ENCODE measurements at regions not wholly inside any gene's neighbourhood (a gene's known extent, or its start where the extent isn't known, plus 50 kb on each side); places are given as distances from the start of the nearest gene placed in this dataset.

- Histone ChIP-seq H2AFZ (no peak overlapping the region), H3K9ac (no peak overlapping the region), H3K9me2 (ENCODE audit: insufficient read depth) (no peaks in the 10 kb centered on the region), H4K20me1 (ENCODE audit: insufficient read depth) (no peaks in the 10 kb centered on the region), H3K4me2 (ENCODE audit: unreplicated experiment) (no peak overlapping the region), H3K9me3 (ENCODE audit: low read depth) (no peaks in the 10 kb centered on the region), H3K36me3 (ENCODE audit: low read depth) (no peaks in the 10 kb centered on the region), H3K4me3 (no peak overlapping the region), H3K79me2 (ENCODE audit: insufficient read depth) (no peaks in the 10 kb centered on the region), H3K27me3 (replicated peaks; ENCODE audit: insufficient read depth) (no peaks in the 10 kb centered on the region), H3K4me1 (ENCODE audit: insufficient read depth) (no peaks in the 10 kb centered on the region), H3K27ac (no peak overlapping the region), H3F3A (ENCODE audit: insufficient read depth) (no peaks in the 10 kb centered on the region)
- no peak for DNase-seq
- TF ChIP-seq EZH2 (IDR thresholded peaks at IDR 0.05; ENCODE audit: insufficient read depth, poor library complexity, severe bottlenecking) (no peak), EZH2phosphoT487 (IDR thresholded peaks at IDR 0.05; ENCODE audit: insufficient read depth, low read depth) (no peak)
- in situ Hi-C loops (cut with MboI): no loop called here
- 30 to 33% methylated on average over 3 of the region's 3 CpGs for WGBS, 2 experiments (ENCODE audit: low coverage in 1 of 2, low lambda C conversion rate in 2 of 2, missing lambda C conversion rate in 2 of 2)
These were observed 427.1 kb downstream of the CHSY3 start for GRCh38 chr5:130331332-130331731.

GRCh38 chr5:130324953-130325671, 420.8 kb downstream of the CHSY3 start:
- no peak for DNase-seq
- H3K27me3 ChIP-seq (replicated peaks; ENCODE audit: insufficient read depth): no peaks in the 10 kb centered on the region

GRCh38 chr5:130323804-130324454, 419.7 kb downstream of the CHSY3 start:
- DNase-seq: no peak
- H3K4me3 ChIP-seq: no peak overlapping the region
- no peaks in the 10 kb centered on the region for H3K36me3 ChIP-seq (ENCODE audit: low read depth)
- in situ Hi-C loops (cut with MboI): no loop called here
- H3K9me2 ChIP-seq (ENCODE audit: insufficient read depth): no peaks in the 10 kb centered on the region
- no peaks in the 10 kb centered on the region for H3K79me2 ChIP-seq (ENCODE audit: insufficient read depth)
- H3K9me3 ChIP-seq (ENCODE audit: low read depth): peaks cover 4% of the 10 kb centered on the region
- H3F3A ChIP-seq (ENCODE audit: insufficient read depth): no peaks in the 10 kb centered on the region
- no peaks in the 10 kb centered on the region for H4K20me1 ChIP-seq (ENCODE audit: insufficient read depth)
- 12 to 22% methylated on average over 3 of the region's 3 CpGs for WGBS, 2 experiments (ENCODE audit: low coverage in 1 of 2, low lambda C conversion rate in 2 of 2, missing lambda C conversion rate in 2 of 2)
- no peaks in the 10 kb centered on the region for H3K27me3 ChIP-seq (replicated peaks; ENCODE audit: insufficient read depth)
- no peak overlapping the region for H3K4me2 ChIP-seq (ENCODE audit: unreplicated experiment)
- no peak overlapping the region for H3K27ac ChIP-seq
- no peak overlapping the region for H2AFZ ChIP-seq
- H3K4me1 ChIP-seq (ENCODE audit: insufficient read depth): no peaks in the 10 kb centered on the region
- no peak overlapping the region for H3K9ac ChIP-seq
- TF ChIP-seq EZH2phosphoT487 (IDR thresholded peaks at IDR 0.05; ENCODE audit: insufficient read depth, low read depth): no peak

More at GRCh38 chr5:130324953-130325671, 420.8 kb downstream of the CHSY3 start:
- H3K4me2 ChIP-seq (ENCODE audit: unreplicated experiment): no peak overlapping the region
- no peaks in the 10 kb centered on the region for H3K4me1 ChIP-seq (ENCODE audit: insufficient read depth)
- no peak overlapping the region for H3K27ac ChIP-seq
- H3K9me3 ChIP-seq (ENCODE audit: low read depth): peaks cover 2% of the 10 kb centered on the region
- H3K9me2 ChIP-seq (ENCODE audit: insufficient read depth): no peaks in the 10 kb centered on the region
- in situ Hi-C loops (cut with MboI): no loop called here
- no peaks in the 10 kb centered on the region for H4K20me1 ChIP-seq (ENCODE audit: insufficient read depth)
- no peak overlapping the region for H3K9ac ChIP-seq
- no peaks in the 10 kb centered on the region for H3K36me3 ChIP-seq (ENCODE audit: low read depth)
- H3K79me2 ChIP-seq (ENCODE audit: insufficient read depth): no peaks in the 10 kb centered on the region
- H2AFZ ChIP-seq: no peak overlapping the region
- H3F3A ChIP-seq (ENCODE audit: insufficient read depth): no peaks in the 10 kb centered on the region
- 23 to 39% methylated on average over 7 of the region's 7 CpGs for WGBS, 2 experiments (ENCODE audit: low coverage in 1 of 2, low lambda C conversion rate in 2 of 2, missing lambda C conversion rate in 2 of 2)
- TF ChIP-seq EZH2 (IDR thresholded peaks at IDR 0.05; ENCODE audit: insufficient read depth, poor library complexity, severe bottlenecking) (no peak), EZH2phosphoT487 (IDR thresholded peaks at IDR 0.05; ENCODE audit: insufficient read depth, low read depth) (no peak)
- H3K4me3 ChIP-seq: no peak overlapping the region

GRCh38 chr5:130321931-130322330, 417.7 kb downstream of the CHSY3 start:
- Histone ChIP-seq H3K4me1 (ENCODE audit: insufficient read depth) (no peaks in the 10 kb centered on the region), H3K9ac (no peak overlapping the region), H3K36me3 (ENCODE audit: low read depth) (no peaks in the 10 kb centered on the region), H3K79me2 (ENCODE audit: insufficient read depth) (no peaks in the 10 kb centered on the region), H3K4me3 (no peak overlapping the region), H3K4me2 (ENCODE audit: unreplicated experiment) (no peak overlapping the region), H3K9me2 (ENCODE audit: insufficient read depth) (no peaks in the 10 kb centered on the region), H3F3A (ENCODE audit: insufficient read depth) (no peaks in the 10 kb centered on the region), H3K27ac (no peak overlapping the region), H4K20me1 (ENCODE audit: insufficient read depth) (no peaks in the 10 kb centered on the region), H3K27me3 (replicated peaks; ENCODE audit: insufficient read depth) (no peaks in the 10 kb centered on the region), H2AFZ (no peak overlapping the region), H3K9me3 (ENCODE audit: low read depth) (peaks cover 4% of the 10 kb centered on the region)
- no peak for DNase-seq
- TF ChIP-seq EZH2 (IDR thresholded peaks at IDR 0.05; ENCODE audit: insufficient read depth, poor library complexity, severe bottlenecking) (no peak), EZH2phosphoT487 (IDR thresholded peaks at IDR 0.05; ENCODE audit: insufficient read depth, low read depth) (no peak)
- in situ Hi-C loops (cut with MboI): no loop called here

All from GM23248 (cell line).